ENCODE measurements at regions not wholly inside any gene's neighbourhood (a gene's known extent, or its start where the extent isn't known, plus 50 kb on each side); places are given as distances from the start of the nearest gene placed in this dataset.

GRCh38 chr14:58969951-58970751 lies 218.3 kb upstream of the DAAM1 start (continued):
- TF ChIP-seq ZBTB33 (IDR thresholded peaks at IDR 0.05): no peak
- TF ChIP-seq BMI1 (IDR thresholded peaks at IDR 0.05; ENCODE audit: borderline replicate concordance): no peak
- TF ChIP-seq CREM (IDR thresholded peaks at IDR 0.05; ENCODE audit: low read depth): no peak
- 0 out of 2 replicates have a peak, but pooled peaks have one; percentile 16 for TF ChIP-seq POLR2A (IDR thresholded peaks at IDR 0.05; ENCODE audit: low read depth, low read length)
- peak; percentile 85; the same call in 2 of the 3 replicates for TF ChIP-seq POU2F2 (IDR thresholded peaks at IDR 0.05; ENCODE audit: borderline replicate concordance, low read depth, low read length)
- TF ChIP-seq SMC3 (IDR thresholded peaks at IDR 0.05; ENCODE audit: borderline replicate concordance, low read length): no peak
- TF ChIP-seq STAT1 (conservative IDR thresholded peaks at IDR 0.05): no peak
- TF ChIP-seq ZNF217 (IDR thresholded peaks at IDR 0.05): no peak
- no peak for TF ChIP-seq ZBTB40 (IDR thresholded peaks at IDR 0.05; ENCODE audit: borderline replicate concordance)
- TF ChIP-seq SRF (IDR thresholded peaks at IDR 0.05; ENCODE audit: low read depth in 2 of 2, low read length in 2 of 2): no peak
- no peak for TF ChIP-seq ZNF24 (IDR thresholded peaks at IDR 0.05)
- no peak for TF ChIP-seq SIN3A (IDR thresholded peaks at IDR 0.05; ENCODE audit: low read depth, low read length)
- no peak for TF ChIP-seq ATF3 (IDR thresholded peaks at IDR 0.05; ENCODE audit: borderline replicate concordance, extremely low read depth, low read depth, low read length)
- peak; percentile 71 for TF ChIP-seq RELB (IDR thresholded peaks at IDR 0.05; ENCODE audit: low read depth)
- no peak for TF ChIP-seq SKIL (IDR thresholded peaks at IDR 0.05; ENCODE audit: low read depth, poor library complexity, severe bottlenecking)
- TF ChIP-seq SUZ12 (IDR thresholded peaks at IDR 0.05; ENCODE audit: unreplicated experiment): no peak
- TF ChIP-seq YBX1 (IDR thresholded peaks at IDR 0.05): no peak
- no peak for TF ChIP-seq BCL3 (IDR thresholded peaks at IDR 0.05; ENCODE audit: borderline replicate concordance, insufficient read depth, low read depth, low read length, poor library complexity, severe bottlenecking)

Data from GM12878 (cell line).